ENCODE measurements at regions not wholly inside any gene's neighbourhood (a gene's known extent, or its start where the extent isn't known, plus 50 kb on each side); places are given as distances from the start of the nearest gene placed in this dataset.

DNA sequence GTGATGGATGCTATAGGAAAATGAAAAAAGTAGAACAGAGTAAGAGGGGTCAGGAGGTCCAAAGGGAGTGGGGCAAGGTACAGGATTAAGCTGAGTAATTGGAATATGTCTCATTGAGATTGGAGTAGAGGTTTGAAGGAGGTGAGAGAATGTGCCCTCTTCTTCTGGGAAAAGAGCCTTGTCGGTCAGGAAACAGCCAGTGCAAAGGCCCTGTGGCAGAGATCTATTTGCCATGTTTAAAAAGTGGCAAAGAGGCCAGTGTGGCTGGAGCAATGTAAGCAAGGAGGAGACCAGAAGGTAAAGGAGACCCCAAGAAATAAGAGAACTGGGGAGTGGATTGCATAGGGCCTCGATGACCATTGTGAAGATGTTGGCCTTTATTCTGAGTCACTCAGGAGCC, 706.5 kb downstream of the MED13L start:
- Histone ChIP-seq H2AFZ (ENCODE audit: low read length) (no peak overlapping the region), H4K20me1 (replicated peaks in 1 of 2; ENCODE audit: control insufficient read depth in 1 of 2, insufficient read depth in 2 of 2, low read length in 2 of 2) (no peaks in the 10 kb centered on the region), H3K4me3 (ENCODE audit: extremely low read depth in 1 of 4, insufficient read depth in 2 of 4, low read depth in 3 of 4, low read length in 4 of 4) (no peak overlapping the region), H2BK120ac (replicated peaks; ENCODE audit: low read depth, low read length) (no peak overlapping the region), H4K5ac (ENCODE audit: insufficient read length, low read depth, low read length) (no peak overlapping the region), H2AK5ac (ENCODE audit: low read depth, low read length) (no peak overlapping the region), H3K4ac (replicated peaks; ENCODE audit: insufficient read length, low read depth, low read length) (no peak overlapping the region), H3K4me2 (ENCODE audit: insufficient read depth in 1 of 2, low read depth in 2 of 2, low read length in 2 of 2) (no peak overlapping the region), H3K9ac (replicated peaks in 1 of 4; ENCODE audit: extremely low read depth in 1 of 4, low read depth in 3 of 4, low read length in 3 of 4) (no peak overlapping the region), H3K36me3 (ENCODE audit: control insufficient read depth in 2 of 4, insufficient read depth in 4 of 4, low read length in 3 of 4) (no peaks in the 10 kb centered on the region), H2BK15ac (ENCODE audit: low read length) (no peak overlapping the region), H3K56ac (replicated peaks; ENCODE audit: insufficient read length, low read depth, low read length) (no peak overlapping the region), H2BK12ac (ENCODE audit: low read depth, low read length) (no peak overlapping the region), H3K4me1 (replicated peaks in 1 of 4; ENCODE audit: control insufficient read depth in 3 of 4, insufficient read depth in 4 of 4, low read length in 3 of 4) (peaks cover 0 to 3% (median under 1%) of the 10 kb centered on the region in 4 experiments; a peak in 3 of 7 replicates), H3K9me3 (ENCODE audit: insufficient read depth in 2 of 2, low read depth in 1 of 2, low read length in 1 of 2) (no peaks in the 10 kb centered on the region), H3K79me1 (ENCODE audit: low read depth, low read length) (no peaks in the 10 kb centered on the region), H3K79me2 (ENCODE audit: control insufficient read depth in 1 of 2, insufficient read depth in 2 of 2, low read length in 2 of 2) (no peaks in the 10 kb centered on the region), H3K14ac (ENCODE audit: insufficient read length) (no peak overlapping the region), H3K18ac (ENCODE audit: extremely low read depth, low read length) (no peak overlapping the region), H3K27me3 (replicated peaks in 1 of 4; ENCODE audit: control insufficient read depth in 3 of 4, extremely low read depth in 1 of 4, insufficient read depth in 3 of 4, low read length in 3 of 4) (no peaks in the 10 kb centered on the region), H3K27ac (ENCODE audit: low read depth, low read length) (no peak overlapping the region), H3K23ac (ENCODE audit: insufficient read length) (no peak overlapping the region), H3K23me2 (ENCODE audit: low read depth, low read length) (no peaks in the 10 kb centered on the region), H4K91ac (replicated peaks; ENCODE audit: insufficient read length, low read length) (no peak overlapping the region), H2BK5ac (ENCODE audit: low read depth, low read length) (no peak overlapping the region), H4K8ac (ENCODE audit: extremely low read depth, insufficient read depth, low read length) (no peak overlapping the region), H2BK20ac (ENCODE audit: low read length) (no peak overlapping the region)
- CTCF ChIA-PET (ENCODE audit: partially characterized antibody): no interaction called here
- DNase-seq (ENCODE audit: low read depth in 1 of 2, low spot score in 2 of 2) (no peak), FAIRE-seq (no peak)
- WGBS, 2 experiments (ENCODE audit: extremely low coverage in 1 of 2, insufficient coverage in 1 of 2, insufficient read length in 1 of 2, insufficient replicate concordance in 2 of 2, low coverage in 1 of 2, low lambda C conversion rate in 2 of 2, missing lambda C conversion rate in 1 of 2): 100% methylated on average over 2 of the region's 2 CpGs; no CpG with 5 or more reads in 1 of the 2 experiments
- no peak for TF ChIP-seq HDAC2 (IDR thresholded peaks at IDR 0.05; ENCODE audit: borderline replicate concordance in 1 of 2, low read depth in 2 of 2, low read length in 2 of 2)
- no peak for TF ChIP-seq TAF1 (IDR thresholded peaks at IDR 0.05; ENCODE audit: low read depth, low read length)
- POLR2A ChIA-PET (ENCODE audit: partially characterized antibody): no interaction called here

Measured in H1 (cell line).